GM18498 (cell line): ENCODE measurements at regions not wholly inside any gene's neighbourhood (a gene's known extent, or its start where the extent isn't known, plus 50 kb on each side); places are given as distances from the start of the nearest gene placed in this dataset.

ENCODE experiments used
- ATAC-seq: cut with Tn5 transposase; IDR thresholded peaks from one replicate; pipeline ENCODE4 v1.9.1; 2021; ENCODE audit warnings: mild to moderate bottlenecking, moderate library complexity; ENCODE audit not compliant: unreplicated experiment

GRCh38 chr5:68554571-68555279 lies 339.2 kb downstream of the PIK3R1 start:
- ATAC-seq: no peak

DNA sequence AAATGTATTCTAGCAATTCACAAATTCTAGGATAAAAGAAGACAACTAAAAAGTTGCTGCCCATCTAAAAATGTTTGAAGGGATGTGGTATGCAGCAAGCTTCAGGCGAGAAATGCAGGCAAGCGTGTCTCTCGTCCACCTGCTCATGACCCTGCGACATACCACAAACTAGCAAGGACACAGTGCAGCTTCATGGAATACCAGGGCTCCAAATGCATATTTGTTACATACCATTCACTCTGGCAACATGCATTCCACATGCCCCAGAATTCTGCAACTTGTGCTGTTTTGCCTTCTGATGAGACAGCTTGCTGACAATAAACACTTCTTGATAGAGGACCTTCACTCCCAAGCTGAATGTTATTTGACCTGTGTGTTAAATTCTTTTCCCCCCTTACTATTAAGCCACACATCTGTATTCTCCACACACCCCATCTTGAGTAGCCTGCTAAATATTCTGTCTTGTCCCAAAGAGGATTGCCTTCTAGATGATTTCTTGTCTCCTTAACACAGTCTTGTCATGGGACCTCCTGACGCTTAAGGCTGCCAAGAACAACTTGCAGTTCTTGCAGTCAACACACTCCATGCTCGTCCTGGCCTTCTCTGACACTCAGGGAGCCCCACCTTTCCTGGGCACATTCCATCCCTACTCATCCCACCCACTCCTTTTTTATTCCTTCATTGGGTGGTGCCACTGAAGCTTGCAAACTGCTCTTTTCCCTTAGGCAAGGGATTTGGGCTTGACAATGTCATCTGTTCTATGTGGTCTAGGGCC lies 340.5 kb downstream of the PIK3R1 start:
- no peak for ATAC-seq

DNA sequence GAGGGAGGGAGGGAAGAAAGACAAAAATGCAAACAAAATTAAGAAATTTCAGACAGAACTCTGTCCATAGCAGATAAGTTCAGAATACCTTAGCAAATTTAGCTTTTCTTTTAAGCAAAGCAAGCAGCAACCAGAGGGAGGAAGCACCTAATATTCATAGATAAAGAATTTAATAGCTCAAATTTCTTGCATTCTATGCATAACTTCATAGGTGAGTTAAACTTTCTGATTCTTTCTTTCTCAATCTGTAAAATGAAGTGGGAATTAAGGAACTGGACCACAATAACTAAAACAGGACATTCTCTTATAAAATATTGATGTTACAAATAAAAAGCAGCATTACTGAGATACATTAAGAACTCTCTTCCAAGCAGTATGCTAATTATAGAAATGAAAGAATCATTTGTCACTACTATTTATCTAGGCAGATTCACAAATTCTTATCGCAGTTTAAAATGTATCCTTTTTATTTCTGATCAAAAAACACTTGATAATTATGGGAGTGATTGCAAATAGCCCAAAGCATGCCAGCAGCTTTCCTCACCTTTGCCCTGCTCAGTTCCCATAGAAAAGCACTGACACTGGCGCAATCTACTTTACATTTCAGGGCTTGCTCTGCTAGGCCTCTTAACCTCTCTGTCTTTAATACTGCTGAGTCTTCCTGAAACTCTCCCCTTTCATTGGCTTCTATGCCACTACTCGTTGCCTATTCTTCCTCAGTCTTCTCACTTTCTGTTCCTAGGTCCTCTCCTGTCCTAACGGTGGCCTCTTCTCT lies 341.8 kb downstream of the PIK3R1 start:
- no peak for ATAC-seq

GRCh38 chr5:68562308-68562707 lies 346.8 kb downstream of the PIK3R1 start:
- ATAC-seq: no peak

- no peak for ATAC-seq
Measured at GRCh38 chr5:68565427-68565826, 349.9 kb downstream of the PIK3R1 start.

DNA sequence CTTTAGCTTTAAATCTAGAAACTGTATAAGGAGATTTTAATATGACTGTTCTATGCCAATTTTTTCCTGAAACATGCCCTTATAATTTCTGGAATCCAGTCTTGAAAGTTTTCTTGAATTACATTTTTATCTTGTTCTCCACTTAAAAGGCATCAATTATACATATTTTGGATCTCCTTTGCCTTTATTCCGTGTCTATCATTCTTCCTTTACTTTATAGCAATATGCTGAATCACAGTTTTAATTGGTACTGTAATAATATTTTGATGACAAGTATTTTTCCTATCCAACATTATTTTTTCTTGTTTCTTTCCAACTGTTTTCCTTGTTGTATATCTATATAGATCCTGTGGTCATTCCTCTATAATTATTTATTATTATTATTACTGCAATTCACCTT lies 361.2 kb downstream of the PIK3R1 start:
- no peak for ATAC-seq

- ATAC-seq: no peak
Measured at GRCh38 chr5:68582284-68582683, 366.7 kb downstream of the PIK3R1 start.

DNA sequence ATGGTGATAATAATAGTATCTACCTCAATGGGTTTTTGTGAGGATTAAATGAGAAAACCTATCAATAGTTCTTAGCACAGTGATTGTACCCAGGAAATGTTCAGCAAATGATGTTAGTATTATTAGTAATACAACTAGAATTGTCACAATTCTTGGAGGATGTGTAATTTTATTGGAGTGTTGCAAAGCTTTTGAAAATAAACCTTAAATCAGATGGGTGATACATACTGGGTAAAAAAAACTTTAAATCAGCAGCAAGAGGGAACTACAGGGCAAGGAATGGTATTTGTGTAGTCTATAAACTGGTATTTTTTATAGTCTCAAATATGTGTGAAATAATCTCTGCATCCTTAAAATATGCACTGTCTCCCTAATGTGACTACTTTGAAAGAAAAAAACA lies 371.6 kb downstream of the PIK3R1 start:
- ATAC-seq: no peak

GRCh38 chr5:68591850-68592249 lies 376.3 kb downstream of the PIK3R1 start:
- ATAC-seq: no peak

GRCh38 chr5:68592351-68592750 lies 376.8 kb downstream of the PIK3R1 start:
- no peak for ATAC-seq

GRCh38 chr5:68593211-68593671 lies 377.7 kb downstream of the PIK3R1 start:
- ATAC-seq: no peak

DNA sequence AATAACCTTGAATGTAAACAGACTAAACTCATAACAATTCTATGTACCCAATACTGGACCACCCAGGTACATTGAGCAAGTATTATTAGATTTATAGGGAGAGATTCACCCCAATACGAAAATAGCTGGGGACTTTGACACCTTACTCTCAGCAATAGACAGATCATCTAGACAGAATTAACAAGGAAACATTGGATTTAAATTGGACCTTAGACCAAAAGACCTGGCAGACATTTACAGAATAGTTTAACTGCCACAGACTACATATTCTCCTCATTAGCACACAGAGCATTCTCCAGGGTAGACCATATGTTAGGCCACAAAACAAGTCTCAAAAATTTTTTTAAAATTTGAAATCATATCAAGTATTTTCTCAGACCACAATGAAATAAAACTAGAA lies 397.4 kb downstream of the PIK3R1 start:
- ATAC-seq: no peak

DNA sequence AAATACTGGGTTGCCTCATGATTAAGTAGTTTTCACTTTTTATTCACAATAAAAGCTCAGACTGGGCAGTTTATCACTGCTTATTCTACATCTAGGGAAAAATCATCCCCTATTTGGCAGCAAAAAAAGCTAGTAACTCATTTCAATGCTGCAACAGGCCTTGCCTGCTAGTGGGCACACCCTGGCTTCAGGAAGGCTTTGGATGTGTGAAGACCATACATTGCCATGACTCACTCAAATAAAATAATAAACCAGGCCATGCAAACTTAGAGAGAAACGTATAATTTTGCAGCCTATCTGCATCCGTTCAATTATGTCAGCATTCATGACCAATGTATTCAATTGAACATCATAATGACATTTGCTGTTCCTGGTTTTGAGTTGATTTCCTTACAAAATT lies 402.9 kb downstream of the PIK3R1 start:
- ATAC-seq: no peak

DNA sequence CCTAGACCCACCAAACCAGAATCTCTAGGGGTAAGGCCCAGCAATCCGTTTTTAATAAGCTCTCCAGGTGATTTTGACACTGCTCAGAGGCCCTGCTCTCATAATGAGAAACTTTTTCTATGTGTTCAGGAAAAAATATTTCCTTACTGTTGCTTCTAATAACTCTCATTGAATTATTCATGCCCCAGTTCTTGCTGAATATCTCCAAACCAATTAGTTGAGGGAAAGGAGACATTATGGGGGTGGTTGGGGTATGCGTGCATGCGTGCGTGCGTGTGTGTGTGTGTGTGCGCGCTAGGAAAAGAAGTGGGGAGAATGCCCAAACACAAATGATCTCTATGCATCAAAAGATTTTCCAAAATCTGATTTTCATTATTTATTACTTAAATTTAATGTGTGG lies 411.4 kb downstream of the PIK3R1 start:
- ATAC-seq: no peak

DNA sequence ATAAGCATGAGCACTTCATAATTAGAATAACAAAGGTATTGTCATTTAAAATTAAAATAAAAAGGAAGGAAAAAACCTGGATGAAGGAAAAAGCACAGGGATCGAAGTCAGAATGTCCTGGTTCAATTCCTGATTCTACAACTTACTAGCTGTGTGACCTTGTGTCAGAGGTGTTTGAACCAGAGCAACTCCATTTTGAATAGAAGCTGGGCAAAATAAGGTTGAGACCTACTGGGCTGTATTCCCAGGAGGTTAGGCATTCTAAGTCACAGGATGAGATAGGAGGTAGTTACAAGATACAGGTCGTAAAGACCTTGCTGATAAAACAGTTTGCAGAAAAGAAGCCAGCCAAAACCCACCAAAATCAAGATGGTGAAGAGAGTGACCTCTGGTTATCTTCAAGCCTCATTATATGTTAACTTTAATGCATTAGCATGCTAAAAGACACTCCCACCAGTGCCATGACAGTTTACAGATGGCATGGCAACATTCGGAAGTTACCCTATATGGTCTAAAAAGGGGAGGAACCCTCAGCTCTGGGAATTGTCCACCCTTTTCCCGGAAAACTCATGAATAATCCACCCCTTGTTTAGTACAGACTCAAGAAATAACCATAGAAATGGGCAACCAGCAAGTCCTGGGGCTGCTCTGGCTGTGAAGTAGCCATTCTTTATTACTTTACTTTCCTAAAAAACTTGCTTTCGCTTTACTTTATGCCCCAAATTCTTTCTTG lies 412.7 kb downstream of the PIK3R1 start:
- no peak for ATAC-seq

- no peak for ATAC-seq
Measured at GRCh38 chr5:68630354-68630753, 414.8 kb downstream of the PIK3R1 start.

- ATAC-seq: no peak
Measured at GRCh38 chr5:68631884-68632283, 416.3 kb downstream of the PIK3R1 start.

DNA sequence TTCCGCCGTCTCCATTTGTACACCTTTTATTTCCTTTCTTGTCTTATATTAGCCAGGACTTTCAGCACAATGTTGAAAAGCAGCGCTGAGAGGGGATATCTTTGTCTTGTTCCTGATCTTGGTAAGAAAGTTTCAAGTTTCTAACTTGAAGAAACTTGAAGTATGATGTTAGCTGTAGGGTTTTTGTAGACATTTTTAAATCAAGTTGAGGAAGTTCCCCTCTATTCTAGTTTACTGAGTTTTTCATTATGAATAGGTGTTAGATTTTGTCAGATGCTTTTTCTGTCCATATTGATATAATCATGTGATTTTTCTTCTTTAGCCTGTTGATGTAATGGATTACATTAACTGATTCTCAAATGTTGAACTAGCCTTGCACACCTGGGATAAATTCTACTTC lies 425.7 kb downstream of the PIK3R1 start:
- ATAC-seq: peak; percentile 41

DNA sequence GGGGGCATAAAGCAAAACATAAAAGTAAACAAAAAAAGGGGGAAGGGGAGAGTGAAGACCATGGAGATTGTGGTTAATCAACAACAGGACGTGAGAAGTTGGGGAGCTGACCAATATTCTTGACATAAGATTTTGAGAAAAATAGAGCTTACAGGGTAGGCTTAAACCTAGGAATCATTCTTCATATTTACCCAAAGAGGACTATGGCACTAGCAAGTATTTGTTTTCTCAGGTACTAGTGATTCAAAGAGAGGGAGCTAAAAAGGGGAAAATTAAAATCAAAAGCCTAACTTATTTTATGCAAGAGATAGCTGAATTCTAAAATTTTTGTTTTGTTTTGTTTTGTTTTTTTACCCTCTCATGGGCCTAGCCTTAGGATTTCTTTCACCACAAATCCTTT lies 427.5 kb downstream of the PIK3R1 start:
- ATAC-seq: no peak

GRCh38 chr5:68644971-68645370 lies 429.4 kb downstream of the PIK3R1 start:
- peak; percentile 99 for ATAC-seq

- ATAC-seq: no peak
Measured at GRCh38 chr5:68646144-68646543, 430.6 kb downstream of the PIK3R1 start.
